ENCODE measurements at regions not wholly inside any gene's neighbourhood (a gene's known extent, or its start where the extent isn't known, plus 50 kb on each side); places are given as distances from the start of the nearest gene placed in this dataset.

GRCh38 chr4:154049457-154050181, 260.7 kb upstream of the SFRP2 start:
- TF ChIP-seq CTCF (IDR thresholded peaks at IDR 0.05; ENCODE audit: borderline replicate concordance, control extremely low read depth, extremely low read depth, insufficient read depth, missing control alignments) = no peak
- DNase-seq (ENCODE audit: low spot score) = peak; percentile 28
- in situ Hi-C loops (cut with MboI; ENCODE audit: low sequenced_read_pairs, unreplicated experiment) = no loop called here

GRCh38 chr4:154047733-154048132, 258.9 kb upstream of the SFRP2 start:
- no peak for DNase-seq (ENCODE audit: low spot score)
- TF ChIP-seq CTCF (IDR thresholded peaks at IDR 0.05; ENCODE audit: borderline replicate concordance, control extremely low read depth, extremely low read depth, insufficient read depth, missing control alignments) = no peak
- in situ Hi-C loops (cut with MboI; ENCODE audit: low sequenced_read_pairs, unreplicated experiment) = no loop called here

GRCh38 chr4:154044742-154045485, 256.0 kb upstream of the SFRP2 start:
- no peak for TF ChIP-seq CTCF (IDR thresholded peaks at IDR 0.05; ENCODE audit: borderline replicate concordance, control extremely low read depth, extremely low read depth, insufficient read depth, missing control alignments)
- in situ Hi-C loops (cut with MboI; ENCODE audit: low sequenced_read_pairs, unreplicated experiment) = no loop called here
- DNase-seq (ENCODE audit: low spot score) = no peak

GRCh38 chr4:154044108-154044531, 255.2 kb upstream of the SFRP2 start:
- TF ChIP-seq CTCF (IDR thresholded peaks at IDR 0.05; ENCODE audit: borderline replicate concordance, control extremely low read depth, extremely low read depth, insufficient read depth, missing control alignments) = no peak
- DNase-seq (ENCODE audit: low spot score) = no peak
- in situ Hi-C loops (cut with MboI; ENCODE audit: low sequenced_read_pairs, unreplicated experiment) = no loop called here

GRCh38 chr4:154041640-154042039, 252.8 kb upstream of the SFRP2 start:
- in situ Hi-C loops (cut with MboI; ENCODE audit: low sequenced_read_pairs, unreplicated experiment) = no loop called here
- TF ChIP-seq CTCF (IDR thresholded peaks at IDR 0.05; ENCODE audit: borderline replicate concordance, control extremely low read depth, extremely low read depth, insufficient read depth, missing control alignments) = no peak
- DNase-seq (ENCODE audit: low spot score) = no peak

- no peak for TF ChIP-seq CTCF (IDR thresholded peaks at IDR 0.05; ENCODE audit: borderline replicate concordance, control extremely low read depth, extremely low read depth, insufficient read depth, missing control alignments)
- in situ Hi-C loops (cut with MboI; ENCODE audit: low sequenced_read_pairs, unreplicated experiment) = no loop called here
- no peak for DNase-seq (ENCODE audit: low spot score)
Measured at GRCh38 chr4:154039435-154040343, 250.8 kb upstream of the SFRP2 start.

Data from GM13976 (cell line).